C1 segment of cervical spinal cord (tissue), 14 donors: ENCODE measurements at regions not wholly inside any gene's neighbourhood (a gene's known extent, or its start where the extent isn't known, plus 50 kb on each side); places are given as distances from the start of the nearest gene placed in this dataset.
"Not testable (repeated sequence)": the region's sequence is repeated elsewhere in the genome, so short reads cannot be mapped to it uniquely, and the experiment has no call there.

Source experiments
- DNase-seq, 14 donors: peaks; one replicate each; lab custom pipeline; 2025; lab: John Stamatoyannopoulos, UW

GRCh38 chr1:96414598-96414997 is 307.0 kb upstream of the PTBP2 start:
- DNase-seq: no peak

GRCh38 chr1:96416111-96416595 is 305.4 kb upstream of the PTBP2 start:
- DNase-seq: no peak

GRCh38 chr1:96416701-96417444 is 304.7 kb upstream of the PTBP2 start:
- DNase-seq: no peak

GRCh38 chr1:96418969-96419368 is 302.6 kb upstream of the PTBP2 start:
- no peak for DNase-seq

GRCh38 chr1:96424877-96425276 is 296.7 kb upstream of the PTBP2 start:
- no peak for DNase-seq

- no peak for DNase-seq
Measured at GRCh38 chr1:96425382-96426129, 296.0 kb upstream of the PTBP2 start.

- no peak for DNase-seq
Measured at GRCh38 chr1:96427616-96428015, 294.0 kb upstream of the PTBP2 start.

- no peak for DNase-seq
Measured at GRCh38 chr1:96445302-96445701, 276.3 kb upstream of the PTBP2 start.

- no peak for DNase-seq
Measured at GRCh38 chr1:96464066-96464465, 257.5 kb upstream of the PTBP2 start.

- no peak for DNase-seq
Measured at GRCh38 chr1:96464522-96464921, 257.1 kb upstream of the PTBP2 start.

- DNase-seq: no peak
Measured at GRCh38 chr1:96464991-96465390, 256.6 kb upstream of the PTBP2 start.

GRCh38 chr1:96465441-96465840 is 256.1 kb upstream of the PTBP2 start:
- no peak for DNase-seq

GRCh38 chr1:96466842-96467241 is 254.7 kb upstream of the PTBP2 start:
- no peak for DNase-seq

GRCh38 chr1:96469726-96470125 is 251.9 kb upstream of the PTBP2 start:
- not testable (repeated sequence) for DNase-seq

GRCh38 chr1:96472471-96472870 is 249.1 kb upstream of the PTBP2 start:
- no peak for DNase-seq

GRCh38 chr1:96473791-96474434 is 247.7 kb upstream of the PTBP2 start:
- DNase-seq: no peak

- DNase-seq: no peak
Measured at GRCh38 chr1:96474985-96475743, 246.4 kb upstream of the PTBP2 start.

- no peak for DNase-seq
Measured at GRCh38 chr1:96475903-96476302, 245.7 kb upstream of the PTBP2 start.

- no peak for DNase-seq
Measured at GRCh38 chr1:96478228-96478627, 243.4 kb upstream of the PTBP2 start.

- DNase-seq: no peak
Measured at GRCh38 chr1:96481409-96481808, 240.2 kb upstream of the PTBP2 start.

GRCh38 chr1:96482616-96483015 is 239.0 kb upstream of the PTBP2 start:
- DNase-seq: no peak

- DNase-seq: peak in 1 of 14 donors; percentile 15
Measured at GRCh38 chr1:96487394-96487793, 234.2 kb upstream of the PTBP2 start.
